ENCODE measurements at regions not wholly inside any gene's neighbourhood (a gene's known extent, or its start where the extent isn't known, plus 50 kb on each side); places are given as distances from the start of the nearest gene placed in this dataset.

DNA sequence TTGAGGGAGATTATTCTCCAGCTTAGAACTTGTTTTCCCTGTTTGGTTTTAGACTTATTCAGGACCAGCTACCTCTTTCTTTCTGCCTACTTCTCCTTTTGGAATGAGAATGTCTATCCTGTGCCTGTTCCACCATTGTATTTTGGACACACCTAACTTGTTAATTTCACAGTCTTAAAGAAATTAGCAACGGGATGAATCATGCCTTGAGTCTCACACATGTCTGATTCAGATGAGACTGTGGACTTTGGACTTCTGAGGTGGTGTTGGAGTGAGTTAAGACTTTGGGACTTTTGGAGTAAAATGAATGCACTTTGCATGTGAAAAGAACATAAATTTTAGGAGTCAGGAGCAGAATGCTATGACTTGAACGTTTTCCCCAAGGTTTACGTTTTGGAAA, 581.4 kb downstream of the CDH11 start:
- no peak overlapping the region for H3K4me3 ChIP-seq
- H3K27ac ChIP-seq = no peak overlapping the region
- no peak for TF ChIP-seq CTCF (IDR thresholded peaks at IDR 0.05)
- TF ChIP-seq POLR2A (IDR thresholded peaks at IDR 0.05) = no peak
- H3K4me1 ChIP-seq = no peaks in the 10 kb centered on the region
- WGBS, 2 donors = 73% methylated on average over 3 of the region's 3 CpGs
- no peak for DNase-seq
- intact Hi-C loops (cut with DNase I; ENCODE audit: low total_unique reads) = no loop called here
- H3K9me3 ChIP-seq = no peaks in the 10 kb centered on the region
- no peaks in the 10 kb centered on the region for H3K36me3 ChIP-seq (ENCODE audit: low read depth, missing control alignments)
- no peaks in the 10 kb centered on the region for H3K27me3 ChIP-seq

DNA sequence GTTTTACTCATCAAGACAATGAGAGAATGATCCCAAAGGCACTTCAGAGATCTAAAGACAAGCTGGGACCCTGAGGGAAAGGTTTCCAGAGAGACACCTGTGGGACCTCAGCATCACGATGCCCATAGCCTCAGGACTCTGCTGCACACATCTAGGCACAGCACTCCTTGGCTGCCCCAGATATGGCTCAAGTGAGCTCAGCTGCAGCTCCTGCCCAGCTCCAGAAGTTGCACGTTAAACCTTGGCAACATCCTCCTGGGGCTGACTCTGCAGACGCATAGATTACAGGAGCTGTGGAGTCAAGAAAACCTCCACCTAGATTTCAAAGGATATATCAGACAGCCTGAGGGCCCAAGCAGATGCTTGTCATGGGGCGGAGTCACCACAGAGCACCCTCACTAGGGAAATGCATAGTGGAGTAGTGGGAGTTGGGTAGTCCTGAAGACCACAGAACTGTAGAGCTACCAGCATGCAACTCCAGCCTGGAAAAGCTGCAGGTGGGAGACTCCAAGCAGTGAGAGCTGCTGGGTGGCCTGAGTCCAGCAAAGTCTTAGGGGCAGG, 582.0 kb downstream of the CDH11 start:
- no peaks in the 10 kb centered on the region for H3K4me1 ChIP-seq
- H3K27me3 ChIP-seq = no peaks in the 10 kb centered on the region
- H3K27ac ChIP-seq = no peak overlapping the region
- H3K4me3 ChIP-seq = no peak overlapping the region
- no peak for TF ChIP-seq POLR2A (IDR thresholded peaks at IDR 0.05)
- no peak for TF ChIP-seq CTCF (IDR thresholded peaks at IDR 0.05)
- H3K9me3 ChIP-seq = no peaks in the 10 kb centered on the region
- intact Hi-C loops (cut with DNase I; ENCODE audit: low total_unique reads) = no loop called here
- WGBS, 2 donors = 85 to 89% methylated on average over 2 to 4 of the region's 4 CpGs
- no peak for DNase-seq
- no peaks in the 10 kb centered on the region for H3K36me3 ChIP-seq (ENCODE audit: low read depth, missing control alignments)

- H3K27me3 ChIP-seq = no peaks in the 10 kb centered on the region
- TF ChIP-seq CTCF (IDR thresholded peaks at IDR 0.05) (no peak), POLR2A (IDR thresholded peaks at IDR 0.05) (no peak)
- H3K36me3 ChIP-seq (ENCODE audit: low read depth, missing control alignments) = no peaks in the 10 kb centered on the region
- intact Hi-C loops (cut with DNase I; ENCODE audit: low total_unique reads) = no loop called here
- no peak overlapping the region for H3K4me3 ChIP-seq
- H3K9me3 ChIP-seq = no peaks in the 10 kb centered on the region
- H3K27ac ChIP-seq = no peak overlapping the region
- 86 to 90% methylated on average over 6 of the region's 6 CpGs for WGBS, 2 donors
- H3K4me1 ChIP-seq = no peaks in the 10 kb centered on the region
- DNase-seq = no peak
Measured at GRCh38 chr16:64534180-64534780, 587.6 kb downstream of the CDH11 start.

GRCh38 chr16:64532691-64533090, 589.2 kb downstream of the CDH11 start:
- DNase-seq = no peak
- H3K27ac ChIP-seq = no peak overlapping the region
- intact Hi-C loops (cut with DNase I; ENCODE audit: low total_unique reads) = no loop called here
- no peaks in the 10 kb centered on the region for H3K36me3 ChIP-seq (ENCODE audit: low read depth, missing control alignments)
- TF ChIP-seq CTCF (IDR thresholded peaks at IDR 0.05) (no peak), POLR2A (IDR thresholded peaks at IDR 0.05) (no peak)
- no peaks in the 10 kb centered on the region for H3K27me3 ChIP-seq
- 62 to 76% methylated on average over 9 of the region's 9 CpGs for WGBS, 2 donors
- H3K9me3 ChIP-seq = no peaks in the 10 kb centered on the region
- H3K4me3 ChIP-seq = no peak overlapping the region
- no peaks in the 10 kb centered on the region for H3K4me1 ChIP-seq

DNA sequence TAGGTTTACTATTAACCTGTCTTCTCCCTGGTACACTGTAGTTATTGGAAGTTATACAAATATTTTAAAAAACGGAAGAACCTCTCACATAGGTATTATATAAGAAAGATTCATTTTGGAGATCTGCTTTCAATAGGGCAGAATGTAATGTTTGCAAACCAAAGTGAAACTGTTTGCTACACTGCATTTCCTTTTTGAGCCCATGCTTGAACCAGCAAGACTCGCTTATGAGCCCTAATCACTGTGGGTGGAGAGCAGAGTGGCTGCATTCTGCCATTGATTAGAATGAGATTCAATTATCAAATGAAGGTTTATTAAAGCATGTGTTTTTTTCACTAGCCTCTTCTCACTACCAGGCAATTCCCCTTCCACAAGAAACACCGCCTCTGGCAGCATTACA, 589.7 kb downstream of the CDH11 start:
- no peak for DNase-seq
- no peak for TF ChIP-seq CTCF (IDR thresholded peaks at IDR 0.05)
- TF ChIP-seq POLR2A (IDR thresholded peaks at IDR 0.05) = no peak
- Histone ChIP-seq H3K9me3 (no peaks in the 10 kb centered on the region), H3K4me3 (no peak overlapping the region), H3K36me3 (ENCODE audit: low read depth, missing control alignments) (no peaks in the 10 kb centered on the region), H3K27ac (no peak overlapping the region), H3K27me3 (no peaks in the 10 kb centered on the region), H3K4me1 (no peaks in the 10 kb centered on the region)
- intact Hi-C loops (cut with DNase I; ENCODE audit: low total_unique reads) = no loop called here
- 36 to 57% methylated on average over 3 of the region's 3 CpGs for WGBS, 2 donors

Data from testis (tissue), 2 donors.